ENCODE measurements at regions not wholly inside any gene's neighbourhood (a gene's known extent, or its start where the extent isn't known, plus 50 kb on each side); places are given as distances from the start of the nearest gene placed in this dataset.

- Histone ChIP-seq H3K4ac (ENCODE audit: low read depth, low read length) (no peak overlapping the region), H3K56ac (ENCODE audit: low read length) (no peak overlapping the region), H2BK5ac (ENCODE audit: low read length) (no peak overlapping the region), H2BK15ac (replicated peaks; ENCODE audit: low read depth) (no peak overlapping the region), H3K36me3 (ENCODE audit: control insufficient read depth, insufficient read depth, low read length) (no peaks in the 10 kb centered on the region), H4K5ac (ENCODE audit: low read length) (no peak overlapping the region), H3K4me3 (ENCODE audit: low read length) (no peak overlapping the region), H2AK5ac (ENCODE audit: low read length) (no peak overlapping the region), H3K18ac (ENCODE audit: low read length) (no peak overlapping the region), H3K79me1 (ENCODE audit: low read length) (no peaks in the 10 kb centered on the region), H3K27me3 (ENCODE audit: insufficient read depth, low read length, poor library complexity) (no peaks in the 10 kb centered on the region), H3K27ac (ENCODE audit: low read depth, low read length) (no peak overlapping the region), H3K79me2 (ENCODE audit: control insufficient read depth, insufficient read depth, low read length) (no peaks in the 10 kb centered on the region), H3K23ac (ENCODE audit: low read length) (no peak overlapping the region), H3K4me1 (ENCODE audit: control insufficient read depth, low read depth, low read length) (no peaks in the 10 kb centered on the region), H3K4me2 (ENCODE audit: low read length) (no peak overlapping the region), H4K8ac (ENCODE audit: low read depth, low read length) (no peak overlapping the region), H3K9ac (ENCODE audit: low read length) (no peak overlapping the region), H2BK120ac (ENCODE audit: low read depth, low read length) (no peak overlapping the region)
- no peak for DNase-seq
- no CpG with 5 or more reads among the region's 4 CpGs for WGBS (ENCODE audit: extremely low coverage, insufficient coverage, low lambda C conversion rate)
Measured at GRCh38 chr2:236738030-236738429, 168.4 kb downstream of the ACKR3 start.

GRCh38 chr2:236738896-236739295 lies 169.3 kb downstream of the ACKR3 start:
- no peaks in the 10 kb centered on the region for H3K36me3 ChIP-seq (ENCODE audit: control insufficient read depth, insufficient read depth, low read length)
- H3K79me1 ChIP-seq (ENCODE audit: low read length), result no peaks in the 10 kb centered on the region
- no peak overlapping the region for H4K8ac ChIP-seq (ENCODE audit: low read depth, low read length)
- H3K27me3 ChIP-seq (ENCODE audit: insufficient read depth, low read length, poor library complexity), result no peaks in the 10 kb centered on the region
- H3K18ac ChIP-seq (ENCODE audit: low read length), result no peak overlapping the region
- H3K79me2 ChIP-seq (ENCODE audit: control insufficient read depth, insufficient read depth, low read length), result no peaks in the 10 kb centered on the region
- no peak overlapping the region for H2BK120ac ChIP-seq (ENCODE audit: low read depth, low read length)
- H3K4ac ChIP-seq (ENCODE audit: low read depth, low read length), result no peak overlapping the region
- no peak overlapping the region for H2BK5ac ChIP-seq (ENCODE audit: low read length)
- H3K23ac ChIP-seq (ENCODE audit: low read length), result no peak overlapping the region
- no peak overlapping the region for H3K4me3 ChIP-seq (ENCODE audit: low read length)
- H3K4me2 ChIP-seq (ENCODE audit: low read length), result no peak overlapping the region
- 100% methylated on average over 2 of the region's 2 CpGs for WGBS (ENCODE audit: extremely low coverage, insufficient coverage, low lambda C conversion rate)
- no peak overlapping the region for H3K27ac ChIP-seq (ENCODE audit: low read depth, low read length)
- H3K56ac ChIP-seq (ENCODE audit: low read length), result no peak overlapping the region
- H2AK5ac ChIP-seq (ENCODE audit: low read length), result no peak overlapping the region
- H2BK15ac ChIP-seq (replicated peaks; ENCODE audit: low read depth), result no peak overlapping the region
- H3K9ac ChIP-seq (ENCODE audit: low read length), result no peak overlapping the region
- no peak for DNase-seq
- H3K4me1 ChIP-seq (ENCODE audit: control insufficient read depth, low read depth, low read length), result no peaks in the 10 kb centered on the region
- H4K5ac ChIP-seq (ENCODE audit: low read length), result no peak overlapping the region

DNA sequence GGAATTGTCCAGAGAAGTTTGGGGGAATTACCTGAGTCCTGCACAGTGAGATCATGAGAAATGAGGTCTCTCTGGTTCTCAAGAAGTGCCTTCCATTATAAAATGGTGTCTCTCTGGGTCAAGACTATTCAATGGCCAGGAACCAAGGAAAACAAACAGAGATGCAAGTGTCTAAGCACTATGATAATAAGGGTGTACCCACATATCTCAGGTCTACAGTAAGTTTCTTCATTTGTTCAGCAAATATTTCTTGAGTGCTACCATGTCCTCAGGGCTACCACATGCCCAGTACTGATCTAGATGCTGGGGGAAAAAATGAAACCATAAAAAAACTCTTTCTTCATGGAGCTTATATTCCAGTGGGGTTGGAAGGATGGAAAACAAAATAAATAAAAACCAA lies 170.0 kb downstream of the ACKR3 start:
- no peak overlapping the region for H3K56ac ChIP-seq (ENCODE audit: low read length)
- no peak overlapping the region for H3K23ac ChIP-seq (ENCODE audit: low read length)
- H4K8ac ChIP-seq (ENCODE audit: low read depth, low read length), result no peak overlapping the region
- no peak overlapping the region for H2AK5ac ChIP-seq (ENCODE audit: low read length)
- H2BK15ac ChIP-seq (replicated peaks; ENCODE audit: low read depth), result no peak overlapping the region
- peaks cover 3% of the 10 kb centered on the region for H3K4me1 ChIP-seq (ENCODE audit: control insufficient read depth, low read depth, low read length)
- no peak overlapping the region for H3K4me2 ChIP-seq (ENCODE audit: low read length)
- no peak overlapping the region for H4K5ac ChIP-seq (ENCODE audit: low read length)
- H3K4ac ChIP-seq (ENCODE audit: low read depth, low read length), result no peak overlapping the region
- H3K18ac ChIP-seq (ENCODE audit: low read length), result no peak overlapping the region
- no peak overlapping the region for H2BK120ac ChIP-seq (ENCODE audit: low read depth, low read length)
- no peak for DNase-seq
- H3K27ac ChIP-seq (ENCODE audit: low read depth, low read length), result no peak overlapping the region
- no peaks in the 10 kb centered on the region for H3K36me3 ChIP-seq (ENCODE audit: control insufficient read depth, insufficient read depth, low read length)
- H3K9ac ChIP-seq (ENCODE audit: low read length), result no peak overlapping the region
- no peaks in the 10 kb centered on the region for H3K79me2 ChIP-seq (ENCODE audit: control insufficient read depth, insufficient read depth, low read length)
- H3K27me3 ChIP-seq (ENCODE audit: insufficient read depth, low read length, poor library complexity), result no peaks in the 10 kb centered on the region
- no peak overlapping the region for H2BK5ac ChIP-seq (ENCODE audit: low read length)
- no peaks in the 10 kb centered on the region for H3K79me1 ChIP-seq (ENCODE audit: low read length)
- H3K4me3 ChIP-seq (ENCODE audit: low read length), result no peak overlapping the region

DNA sequence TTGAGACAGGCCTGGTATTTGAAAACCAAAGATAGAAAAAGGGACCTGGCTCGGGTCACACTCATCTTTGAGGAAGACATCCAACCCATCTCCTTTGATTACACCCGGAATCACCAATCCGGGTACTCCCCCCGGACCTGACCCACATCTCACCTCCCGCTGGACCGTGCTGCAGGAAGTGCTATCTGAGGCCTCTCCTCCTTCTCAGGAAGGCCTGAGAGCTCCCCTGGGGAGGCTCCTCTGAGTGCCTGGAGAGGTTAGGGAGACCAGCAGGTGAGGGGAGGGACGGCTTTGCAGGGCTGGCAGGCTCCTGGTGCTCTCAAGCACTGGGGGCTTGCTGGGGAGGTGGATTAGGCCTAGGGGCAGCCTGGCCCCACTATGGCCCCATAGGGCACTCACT lies 170.9 kb downstream of the ACKR3 start:
- H3K4ac ChIP-seq (ENCODE audit: low read depth, low read length), result no peak overlapping the region
- no peaks in the 10 kb centered on the region for H3K79me2 ChIP-seq (ENCODE audit: control insufficient read depth, insufficient read depth, low read length)
- H3K4me1 ChIP-seq (ENCODE audit: control insufficient read depth, low read depth, low read length), result peaks cover 5% of the 10 kb centered on the region
- H3K27me3 ChIP-seq (ENCODE audit: insufficient read depth, low read length, poor library complexity), result no peaks in the 10 kb centered on the region
- H3K4me2 ChIP-seq (ENCODE audit: low read length), result no peak overlapping the region
- no CpG with 5 or more reads among the region's 7 CpGs for WGBS (ENCODE audit: extremely low coverage, insufficient coverage, low lambda C conversion rate)
- no peak overlapping the region for H3K27ac ChIP-seq (ENCODE audit: low read depth, low read length)
- no peak overlapping the region for H3K9ac ChIP-seq (ENCODE audit: low read length)
- no peak overlapping the region for H2BK120ac ChIP-seq (ENCODE audit: low read depth, low read length)
- H4K5ac ChIP-seq (ENCODE audit: low read length), result no peak overlapping the region
- H3K56ac ChIP-seq (ENCODE audit: low read length), result no peak overlapping the region
- H3K36me3 ChIP-seq (ENCODE audit: control insufficient read depth, insufficient read depth, low read length), result no peaks in the 10 kb centered on the region
- H4K8ac ChIP-seq (ENCODE audit: low read depth, low read length), result no peak overlapping the region
- H3K79me1 ChIP-seq (ENCODE audit: low read length), result no peaks in the 10 kb centered on the region
- no peak overlapping the region for H2AK5ac ChIP-seq (ENCODE audit: low read length)
- no peak overlapping the region for H2BK5ac ChIP-seq (ENCODE audit: low read length)
- no peak overlapping the region for H3K4me3 ChIP-seq (ENCODE audit: low read length)
- no peak overlapping the region for H2BK15ac ChIP-seq (replicated peaks; ENCODE audit: low read depth)
- no peak overlapping the region for H3K18ac ChIP-seq (ENCODE audit: low read length)
- no peak for DNase-seq
- H3K23ac ChIP-seq (ENCODE audit: low read length), result no peak overlapping the region

- Histone ChIP-seq H2BK5ac (ENCODE audit: low read length) (no peak overlapping the region), H3K36me3 (ENCODE audit: control insufficient read depth, insufficient read depth, low read length) (no peaks in the 10 kb centered on the region), H3K79me1 (ENCODE audit: low read length) (no peaks in the 10 kb centered on the region), H2BK15ac (replicated peaks; ENCODE audit: low read depth) (no peak overlapping the region), H3K18ac (ENCODE audit: low read length) (no peak overlapping the region), H2BK120ac (ENCODE audit: low read depth, low read length) (no peak overlapping the region), H3K4me3 (ENCODE audit: low read length) (no peak overlapping the region), H3K79me2 (ENCODE audit: control insufficient read depth, insufficient read depth, low read length) (no peaks in the 10 kb centered on the region), H3K4me2 (ENCODE audit: low read length) (no peak overlapping the region), H3K4ac (ENCODE audit: low read depth, low read length) (no peak overlapping the region), H3K23ac (ENCODE audit: low read length) (no peak overlapping the region), H3K27ac (ENCODE audit: low read depth, low read length) (peak overlapping the region; percentile 68), H3K56ac (ENCODE audit: low read length) (no peak overlapping the region), H2AK5ac (ENCODE audit: low read length) (no peak overlapping the region), H4K5ac (ENCODE audit: low read length) (no peak overlapping the region), H3K27me3 (ENCODE audit: insufficient read depth, low read length, poor library complexity) (no peaks in the 10 kb centered on the region), H3K4me1 (ENCODE audit: control insufficient read depth, low read depth, low read length) (peaks cover 11% of the 10 kb centered on the region), H4K8ac (ENCODE audit: low read depth, low read length) (no peak overlapping the region), H3K9ac (ENCODE audit: low read length) (no peak overlapping the region)
- no CpG with 5 or more reads among the region's 14 CpGs for WGBS (ENCODE audit: extremely low coverage, insufficient coverage, low lambda C conversion rate)
- peak; percentile 92 for DNase-seq
Measured at GRCh38 chr2:236743039-236743920, 173.7 kb downstream of the ACKR3 start.

GRCh38 chr2:236743921-236744280 lies 174.3 kb downstream of the ACKR3 start:
- H3K27ac ChIP-seq (ENCODE audit: low read depth, low read length), result no peak overlapping the region

More at GRCh38 chr2:236743921-236744280, 174.3 kb downstream of the ACKR3 start:
- Histone ChIP-seq H3K56ac (ENCODE audit: low read length) (no peak overlapping the region), H3K4me1 (ENCODE audit: control insufficient read depth, low read depth, low read length) (peaks cover 11% of the 10 kb centered on the region), H2AK5ac (ENCODE audit: low read length) (no peak overlapping the region), H3K9ac (ENCODE audit: low read length) (no peak overlapping the region), H3K23ac (ENCODE audit: low read length) (no peak overlapping the region), H2BK5ac (ENCODE audit: low read length) (no peak overlapping the region), H3K27me3 (ENCODE audit: insufficient read depth, low read length, poor library complexity) (no peaks in the 10 kb centered on the region), H3K79me2 (ENCODE audit: control insufficient read depth, insufficient read depth, low read length) (no peaks in the 10 kb centered on the region), H4K8ac (ENCODE audit: low read depth, low read length) (no peak overlapping the region), H3K4me2 (ENCODE audit: low read length) (no peak overlapping the region), H3K4me3 (ENCODE audit: low read length) (no peak overlapping the region), H2BK120ac (ENCODE audit: low read depth, low read length) (no peak overlapping the region), H3K18ac (ENCODE audit: low read length) (peak overlapping the region; percentile 69), H2BK15ac (replicated peaks; ENCODE audit: low read depth) (no peak overlapping the region), H4K5ac (ENCODE audit: low read length) (no peak overlapping the region), H3K36me3 (ENCODE audit: control insufficient read depth, insufficient read depth, low read length) (no peaks in the 10 kb centered on the region), H3K79me1 (ENCODE audit: low read length) (no peaks in the 10 kb centered on the region), H3K4ac (ENCODE audit: low read depth, low read length) (no peak overlapping the region)
- WGBS (ENCODE audit: extremely low coverage, insufficient coverage, low lambda C conversion rate), result no CpG with 5 or more reads among the region's 1 CpG
- DNase-seq, result no peak

Measured in mesendoderm (in vitro differentiated cells).